NCI-H524 (cell line): ENCODE measurements at regions not wholly inside any gene's neighbourhood (a gene's known extent, or its start where the extent isn't known, plus 50 kb on each side); places are given as distances from the start of the nearest gene placed in this dataset.
A peak's percentile ranks its signal among the peaks of the same experiment; 100 is the strongest.
"Not testable (repeated sequence)": the region's sequence is repeated elsewhere in the genome, so short reads cannot be mapped to it uniquely, and the experiment has no call there.

Source experiments
- DNase-seq, 2 experiments: peaks; one replicate each; lab custom pipeline; 2025; lab: John Stamatoyannopoulos, UW

DNA sequence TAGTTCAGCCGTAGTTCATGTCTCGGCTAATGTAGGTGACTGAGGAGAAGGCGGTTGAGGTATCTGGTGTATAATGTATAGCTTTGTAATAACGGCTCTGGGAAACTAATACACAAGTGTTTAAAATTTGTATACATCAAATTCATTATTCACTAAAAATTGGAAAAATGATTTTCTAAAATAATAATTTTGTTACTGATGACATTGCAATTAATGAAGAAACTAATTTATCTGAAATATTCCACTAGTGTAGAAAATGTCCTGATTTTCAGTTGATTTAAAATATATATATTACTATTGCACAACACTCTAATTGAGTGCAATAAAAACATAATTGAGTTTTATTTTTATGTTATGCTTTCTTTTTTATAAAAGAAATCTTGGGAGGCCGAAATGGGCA is 823.0 kb downstream of the TAF11L14 start:
- no peak for DNase-seq

GRCh38 chr5:18461766-18462165 is 827.5 kb downstream of the TAF11L14 start:
- DNase-seq = no peak

GRCh38 chr5:18465833-18466681 is 831.8 kb downstream of the TAF11L14 start:
- DNase-seq = peak; percentile 92 to 98

DNA sequence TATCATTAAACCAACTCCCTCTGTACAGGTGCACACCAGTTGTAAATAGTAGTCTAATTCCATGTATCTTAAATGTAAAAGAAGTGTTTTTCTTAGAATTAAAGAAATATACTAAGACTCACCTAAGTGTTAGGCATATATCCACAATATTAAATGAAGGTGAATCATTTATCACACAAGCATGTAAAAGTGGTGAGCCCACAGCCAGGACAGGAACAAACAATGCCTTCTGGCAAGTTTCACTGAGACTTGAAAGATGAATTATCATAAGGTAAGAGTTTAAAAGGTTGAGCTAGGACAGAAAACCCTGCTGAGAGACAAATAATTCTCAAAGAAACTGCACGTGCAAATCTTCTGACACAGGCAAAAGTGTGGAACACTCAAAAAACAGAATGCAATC is 832.5 kb downstream of the TAF11L14 start:
- no peak for DNase-seq

DNA sequence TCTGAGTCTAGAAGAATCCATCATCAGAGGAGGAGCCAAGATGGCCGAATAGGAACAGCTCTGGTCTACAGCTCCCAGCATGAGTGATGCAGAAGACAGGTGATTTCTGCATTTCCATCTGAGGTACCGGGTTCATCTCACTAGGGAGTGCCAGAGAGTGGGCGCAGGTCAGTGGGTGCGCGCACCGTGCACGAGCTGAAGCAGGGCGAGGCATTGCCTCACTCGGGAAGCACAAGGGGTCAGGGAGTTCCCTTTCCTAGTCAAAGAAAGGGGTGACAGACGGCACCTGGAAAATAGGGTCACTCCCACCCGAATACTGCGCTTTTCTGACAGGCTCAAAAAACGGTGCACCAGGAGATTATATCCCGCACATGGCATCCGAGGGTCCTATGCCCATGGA is 837.5 kb downstream of the TAF11L14 start:
- not testable (repeated sequence) for DNase-seq

GRCh38 chr5:18483451-18483850 is 849.2 kb downstream of the TAF11L14 start:
- DNase-seq = no peak

- no peak for DNase-seq
Observed at GRCh38 chr5:18487928-18488480, 853.7 kb downstream of the TAF11L14 start.

DNA sequence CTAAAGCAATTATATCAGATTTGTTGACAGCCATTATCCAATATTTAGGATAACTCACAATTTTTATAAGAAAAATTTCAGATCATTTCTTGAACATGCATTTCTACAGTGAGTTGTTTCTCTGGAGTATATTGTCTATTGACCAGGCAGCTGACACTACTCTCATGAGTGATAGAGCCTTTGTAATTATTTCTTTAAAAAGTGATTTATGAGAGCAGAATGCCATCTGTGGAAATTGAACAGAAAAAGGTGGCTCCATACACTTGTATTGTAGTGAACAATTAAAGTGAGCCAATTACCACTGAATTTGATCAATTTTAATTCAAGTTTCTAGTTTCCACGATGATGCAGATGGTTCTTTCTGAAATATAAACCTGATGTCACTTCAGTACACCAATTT is 855.4 kb downstream of the TAF11L14 start:
- no peak for DNase-seq

DNA sequence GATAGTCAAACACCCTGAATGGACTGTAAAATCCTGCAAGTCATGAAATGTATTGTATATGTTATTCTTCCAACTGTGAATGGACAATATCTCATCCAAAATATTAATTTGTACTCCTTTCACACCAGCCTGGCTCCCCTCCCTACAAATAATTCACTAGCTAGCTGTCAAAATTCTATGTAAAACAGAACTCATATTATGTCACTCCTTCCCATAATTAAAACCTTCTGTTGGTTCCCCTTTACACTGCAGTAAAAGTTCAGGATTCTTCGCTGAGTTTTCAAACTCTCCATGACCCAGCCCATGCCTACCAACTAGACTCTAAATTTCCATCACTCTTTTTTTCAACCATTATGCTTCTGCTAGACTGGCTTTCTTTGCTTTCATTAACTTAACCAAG is 857.1 kb downstream of the TAF11L14 start:
- no peak for DNase-seq

DNA sequence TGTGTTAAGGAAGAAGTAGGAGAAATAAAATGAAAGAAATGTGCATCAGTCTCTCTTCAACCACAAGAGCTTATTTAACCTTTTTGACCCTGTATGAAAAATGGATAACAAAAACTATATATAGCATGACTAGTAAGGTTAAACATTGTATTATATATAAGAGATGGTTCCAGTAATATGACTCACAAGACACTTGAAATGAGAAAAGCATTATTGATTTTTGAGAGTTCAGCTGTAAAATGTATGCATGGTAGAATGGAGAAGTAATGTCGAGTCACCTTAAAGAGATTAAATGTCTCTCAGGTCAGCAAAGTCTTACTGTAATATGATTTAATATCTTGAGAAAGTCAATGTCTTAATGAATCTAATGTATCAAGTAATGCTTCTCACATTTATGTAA is 860.9 kb downstream of the TAF11L14 start:
- DNase-seq = no peak

- DNase-seq = no peak
Observed at GRCh38 chr5:18496041-18496440, 861.8 kb downstream of the TAF11L14 start.

GRCh38 chr5:18497089-18497488 is 862.8 kb downstream of the TAF11L14 start:
- no peak for DNase-seq

DNA sequence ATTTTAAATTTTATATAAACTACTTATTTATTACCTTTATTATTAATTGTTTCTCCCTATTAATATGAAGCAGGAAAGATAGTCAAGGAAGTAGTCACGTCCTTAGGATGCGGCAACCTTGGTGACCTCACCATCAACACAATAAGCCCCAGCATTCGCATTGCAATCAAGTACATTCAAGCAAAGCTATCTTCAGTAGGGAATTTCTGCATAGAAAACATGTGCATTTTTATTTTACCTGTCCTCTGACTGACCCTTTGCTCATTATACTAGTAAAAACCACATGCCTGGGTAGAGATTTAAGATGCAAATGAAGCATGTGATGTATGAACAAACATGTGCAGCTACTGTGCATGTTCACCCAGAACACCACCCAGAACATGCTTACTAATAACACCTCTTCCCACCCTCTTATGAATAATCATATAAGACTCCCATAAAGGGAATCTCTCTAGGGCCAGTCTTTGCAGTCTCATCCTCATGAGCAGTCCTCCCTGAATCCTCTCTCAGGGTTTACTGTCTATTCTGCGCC is 869.6 kb downstream of the TAF11L14 start:
- DNase-seq = no peak

DNA sequence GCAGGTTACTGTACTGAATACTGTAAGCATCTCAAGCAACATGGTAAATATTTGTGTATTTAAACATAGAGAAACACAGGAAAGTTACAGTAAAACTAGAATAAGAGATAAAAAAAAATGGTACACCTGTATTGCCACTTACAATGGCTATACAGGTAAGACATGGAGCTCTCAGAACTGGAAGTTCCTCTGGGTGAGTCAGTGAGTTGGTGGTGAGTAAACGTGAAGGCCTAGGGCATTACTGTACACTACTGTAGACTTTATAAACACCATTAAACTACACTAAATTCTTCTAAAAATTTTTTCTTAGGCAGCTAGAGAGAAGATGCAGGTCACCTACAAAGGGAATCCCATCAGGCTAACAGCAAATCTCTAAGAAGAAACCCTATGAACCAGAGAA is 872.9 kb downstream of the TAF11L14 start:
- DNase-seq = no peak

DNA sequence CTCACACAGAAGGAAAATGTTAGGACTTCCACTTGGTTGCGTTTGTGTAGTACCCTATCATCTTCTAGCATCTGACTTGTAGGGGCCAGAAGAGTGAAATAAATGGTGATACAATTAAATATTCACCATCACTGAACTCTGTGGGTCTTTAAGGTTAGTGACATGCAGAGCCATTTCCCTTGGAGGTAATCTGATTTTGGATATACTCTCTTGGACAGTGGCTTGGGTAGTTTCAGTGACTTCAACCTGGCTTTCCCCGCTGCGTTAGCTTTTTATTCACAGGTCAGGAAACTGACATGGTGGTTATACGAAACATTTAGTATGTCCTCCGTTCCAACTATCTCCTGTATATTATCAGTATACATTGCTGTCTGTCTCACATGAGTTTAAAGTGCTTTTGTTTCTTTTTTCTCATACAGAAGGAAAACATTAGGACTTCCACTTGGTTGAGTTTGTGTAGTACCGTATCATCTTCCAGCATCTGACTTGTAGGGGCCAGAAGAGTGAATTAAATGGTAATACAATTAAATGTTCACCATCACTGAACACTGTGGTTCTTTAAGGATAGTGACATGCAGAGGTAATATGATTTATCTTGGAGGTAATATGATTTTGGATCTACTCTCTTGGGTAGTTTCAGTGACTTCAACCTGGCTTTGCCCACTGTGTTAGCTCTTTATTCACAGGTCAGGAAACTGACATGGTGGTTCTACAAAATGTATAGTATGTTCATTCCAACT is 883.6 kb downstream of the TAF11L14 start:
- no peak for DNase-seq

- DNase-seq = no peak
Observed at GRCh38 chr5:18523380-18523779, 889.1 kb downstream of the TAF11L14 start.

DNA sequence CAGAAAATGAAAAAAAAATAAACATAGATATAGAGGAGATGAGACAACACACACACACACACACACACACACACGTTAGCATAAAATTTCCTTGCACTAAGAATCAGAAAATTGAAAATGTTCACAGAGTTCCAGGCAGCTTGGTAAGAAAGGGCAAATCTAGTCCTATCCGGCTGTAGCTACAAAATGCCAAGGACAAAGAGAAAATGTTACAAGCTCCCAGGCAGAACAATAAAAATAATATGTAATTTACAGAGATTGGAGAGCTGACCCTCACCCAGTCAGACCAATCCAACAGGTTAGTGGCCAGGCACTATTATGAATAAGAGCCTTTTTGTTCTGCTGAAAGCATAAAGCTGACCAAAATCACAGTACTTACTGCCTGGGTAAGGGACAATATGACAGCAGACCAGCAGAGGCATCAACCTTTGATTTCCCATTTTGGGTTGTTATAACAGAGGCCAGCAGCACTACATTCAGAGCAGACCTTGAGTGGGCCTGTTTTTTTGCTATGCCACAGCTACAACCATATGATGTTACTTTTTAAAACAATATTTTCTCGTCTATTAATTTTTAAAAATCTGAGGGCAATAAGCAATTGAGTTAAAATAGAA is 892.6 kb downstream of the TAF11L14 start:
- no peak for DNase-seq

DNA sequence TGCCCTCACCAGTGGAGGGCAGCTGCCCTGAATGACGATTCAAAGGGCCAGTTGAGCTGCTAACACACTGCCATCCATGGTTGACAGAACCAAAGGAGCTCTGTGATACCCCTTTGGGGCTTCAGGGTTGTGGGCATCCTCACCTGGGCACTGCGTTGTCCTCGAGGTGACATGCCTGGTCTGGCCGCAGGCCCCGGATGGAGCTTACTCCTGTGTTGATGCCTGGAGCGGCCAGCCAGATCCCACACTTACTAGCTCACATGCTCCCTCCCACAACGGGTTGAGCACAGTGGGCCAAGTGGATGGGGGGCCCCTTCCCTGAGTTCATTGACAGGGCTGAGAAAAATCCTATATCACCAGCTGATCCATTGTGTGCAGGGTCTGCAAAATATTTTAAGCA is 898.9 kb downstream of the TAF11L14 start:
- no peak for DNase-seq

GRCh38 chr5:18534119-18534518 is 899.9 kb downstream of the TAF11L14 start:
- DNase-seq = no peak

GRCh38 chr5:18535753-18536152 is 901.5 kb downstream of the TAF11L14 start:
- not testable (repeated sequence) for DNase-seq

DNA sequence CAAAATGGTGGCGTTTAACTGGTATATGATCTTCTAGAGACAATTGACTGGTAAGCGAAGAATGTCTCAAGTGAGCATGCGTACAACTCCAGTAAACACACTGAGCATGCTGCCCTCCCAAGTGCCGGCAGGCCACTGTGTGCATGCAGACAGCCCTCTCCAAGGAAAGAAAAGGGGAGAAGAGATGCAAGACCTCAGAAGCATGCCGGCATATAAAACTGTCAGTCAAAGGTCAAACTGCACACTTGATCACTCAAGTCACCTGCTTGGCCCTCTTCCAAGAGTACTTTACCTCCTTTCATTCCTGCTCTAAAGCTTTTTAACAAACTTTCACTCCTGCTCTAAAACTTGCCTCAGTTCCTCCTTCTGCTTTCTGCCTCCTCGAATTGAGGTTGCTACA is 910.2 kb downstream of the TAF11L14 start:
- DNase-seq = no peak

DNA sequence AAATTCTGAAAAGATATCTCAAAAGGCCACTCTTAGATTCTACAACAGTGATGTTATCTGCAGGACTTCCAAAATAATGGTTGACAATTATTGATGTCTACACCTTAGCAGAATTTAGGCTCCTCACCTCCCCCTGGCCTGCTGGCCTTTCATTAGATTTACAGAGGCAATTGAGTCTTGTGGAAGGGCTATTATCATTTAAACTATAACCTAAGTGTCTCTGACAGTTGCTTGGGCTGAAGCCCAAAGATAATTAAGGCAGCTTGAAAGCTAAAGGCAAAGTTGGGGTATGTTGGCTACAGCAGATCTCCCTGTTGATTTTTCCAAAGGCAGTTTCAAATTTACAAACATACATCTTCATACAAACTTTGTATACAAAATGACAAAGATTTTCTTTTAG is 912.3 kb downstream of the TAF11L14 start:
- DNase-seq = no peak
